ENCODE measurements at regions not wholly inside any gene's neighbourhood (a gene's known extent, or its start where the extent isn't known, plus 50 kb on each side); places are given as distances from the start of the nearest gene placed in this dataset.
A peak's percentile ranks its signal among the peaks of the same experiment; 100 is the strongest.
"Not testable (repeated sequence)": the region's sequence is repeated elsewhere in the genome, so short reads cannot be mapped to it uniquely, and the experiment has no call there.

- H3K36me3 ChIP-seq, result no peaks in the 10 kb centered on the region
- intact Hi-C loops (cut with DNase I), result no loop called here
- H3K4me1 ChIP-seq, result no peaks in the 10 kb centered on the region
- H3K4me3 ChIP-seq, result no peak overlapping the region
- TF ChIP-seq POLR2A (IDR thresholded peaks at IDR 0.05) (no peak), CTCF (IDR thresholded peaks at IDR 0.05) (peak; percentile 51 to 58 (median 56))
- 27% methylated on average over 2 of the region's 2 CpGs for WGBS (ENCODE audit: insufficient coverage, low coverage, low lambda C conversion rate, missing lambda C conversion rate)
- H3K27me3 ChIP-seq, result no peaks in the 10 kb centered on the region
- no peaks in the 10 kb centered on the region for H3K9me3 ChIP-seq
- DNase-seq (no peak), ATAC-seq (peak; percentile 61 to 79 (median 72))
- H3K27ac ChIP-seq, result no peak overlapping the region
Measured at GRCh38 chr4:124111922-124112321, 600.6 kb downstream of the ANKRD50 start.

GRCh38 chr4:124118061-124118460 lies 594.5 kb downstream of the ANKRD50 start:
- 72% methylated on average over 2 of the region's 2 CpGs for WGBS (ENCODE audit: insufficient coverage, low coverage, low lambda C conversion rate, missing lambda C conversion rate)
- no peak for ATAC-seq
- H3K27me3 ChIP-seq, result no peaks in the 10 kb centered on the region
- H3K9me3 ChIP-seq, result no peaks in the 10 kb centered on the region
- peaks cover 0 to 9% (median 2%) of the 10 kb centered on the region in 4 donors for H3K4me1 ChIP-seq
- DNase-seq, result no peak
- intact Hi-C loops (cut with DNase I), result no loop called here
- no peak overlapping the region for H3K4me3 ChIP-seq
- no peak overlapping the region for H3K27ac ChIP-seq
- no peak for TF ChIP-seq POLR2A (IDR thresholded peaks at IDR 0.05)
- no peak for TF ChIP-seq CTCF (IDR thresholded peaks at IDR 0.05)
- no peaks in the 10 kb centered on the region for H3K36me3 ChIP-seq

- Histone ChIP-seq H3K4me1 (peaks cover 0 to 9% (median 2%) of the 10 kb centered on the region in 4 donors), H3K36me3 (no peaks in the 10 kb centered on the region), H3K27me3 (no peaks in the 10 kb centered on the region), H3K9me3 (no peaks in the 10 kb centered on the region), H3K27ac (peak overlapping the region in 1 of 3 donors; percentile 25), H3K4me3 (no peak overlapping the region)
- no peak for DNase-seq
- ATAC-seq, result peak; percentile 68 to 92 (median 82)
- 29% methylated on average over 1 of the region's 1 CpG for WGBS (ENCODE audit: insufficient coverage, low coverage, low lambda C conversion rate, missing lambda C conversion rate)
- no peak for TF ChIP-seq CTCF (IDR thresholded peaks at IDR 0.05)
- no peak for TF ChIP-seq POLR2A (IDR thresholded peaks at IDR 0.05)
- intact Hi-C loops (cut with DNase I), result no loop called here
Measured at GRCh38 chr4:124121461-124121971, 591.0 kb downstream of the ANKRD50 start.

GRCh38 chr4:124123181-124123580 lies 589.4 kb downstream of the ANKRD50 start:
- Histone ChIP-seq H3K9me3 (no peaks in the 10 kb centered on the region), H3K27me3 (no peaks in the 10 kb centered on the region), H3K36me3 (no peaks in the 10 kb centered on the region), H3K4me3 (no peak overlapping the region), H3K4me1 (peaks cover 0 to 9% (median 2%) of the 10 kb centered on the region in 4 donors), H3K27ac (no peak overlapping the region)
- intact Hi-C loops (cut with DNase I), result no loop called here
- DNase-seq (no peak), ATAC-seq (no peak)
- WGBS (ENCODE audit: insufficient coverage, low coverage, low lambda C conversion rate, missing lambda C conversion rate), result 86% methylated on average over 4 of the region's 4 CpGs
- no peak for TF ChIP-seq CTCF (IDR thresholded peaks at IDR 0.05)

- H3K4me1 ChIP-seq, result peaks cover 0 to 9% (median 2%) of the 10 kb centered on the region in 4 donors
- 31% methylated on average over 1 of the region's 1 CpG for WGBS (ENCODE audit: insufficient coverage, low coverage, low lambda C conversion rate, missing lambda C conversion rate)
- intact Hi-C loops (cut with DNase I), result no loop called here
- no peaks in the 10 kb centered on the region for H3K36me3 ChIP-seq
- TF ChIP-seq CTCF (IDR thresholded peaks at IDR 0.05) (no peak), POLR2A (IDR thresholded peaks at IDR 0.05) (no peak)
- no peak for ATAC-seq
- DNase-seq, result no peak
- no peak overlapping the region for H3K27ac ChIP-seq
- H3K4me3 ChIP-seq, result no peak overlapping the region
- no peaks in the 10 kb centered on the region for H3K27me3 ChIP-seq
- H3K9me3 ChIP-seq, result no peaks in the 10 kb centered on the region
Measured at GRCh38 chr4:124123721-124124120, 588.8 kb downstream of the ANKRD50 start.

GRCh38 chr4:124131324-124131723 lies 581.2 kb downstream of the ANKRD50 start:
- H3K4me1 ChIP-seq; H3K27me3 ChIP-seq; H3K36me3 ChIP-seq; H3K4me3 ChIP-seq; DNase-seq; H3K27ac ChIP-seq; intact Hi-C loops (cut with DNase I); ATAC-seq; H3K9me3 ChIP-seq: not testable (repeated sequence)
- no CpG with 5 or more reads among the region's 6 CpGs for WGBS (ENCODE audit: insufficient coverage, low coverage, low lambda C conversion rate, missing lambda C conversion rate)
